GM06990 (cell line): ENCODE measurements at regions not wholly inside any gene's neighbourhood (a gene's known extent, or its start where the extent isn't known, plus 50 kb on each side); places are given as distances from the start of the nearest gene placed in this dataset.

ENCODE experiments used
- DNase-seq: peaks from one replicate; pipeline ENCODE4 v3.0.0-alpha.2; 2011; ENCODE audit not compliant: insufficient read length; ENCODE audit errors: extremely low read depth
- H3K27me3 ChIP-seq: replicated peaks from 2 replicates; pipeline ENCODE4 v1.6.0; 2011; ENCODE audit warnings: low read length; ENCODE audit not compliant: control insufficient read depth, insufficient read depth
- H3K36me3 ChIP-seq: 2 replicates; pipeline ENCODE4 v1.5.1; 2011; ENCODE audit warnings: low read length; ENCODE audit not compliant: control insufficient read depth, insufficient read depth
- H3K4me3 ChIP-seq: replicated peaks from 2 replicates; pipeline ENCODE4 v1.5.1; 2011; ENCODE audit warnings: low read depth, mild to moderate bottlenecking, control low read depth, low read length
- TF ChIP-seq, protein P1 (sequence below): IDR thresholded peaks from 2 replicates; pipeline ENCODE4 v1.5.1; 2011; ENCODE audit warnings: low read length, control low read depth, mild to moderate bottlenecking, inconsistent platforms; ENCODE audit not compliant: insufficient read depth, poor library complexity, severe bottlenecking

GRCh38 chr12:115521771-115522409, 755.6 kb downstream of the MED13L start:
- Histone ChIP-seq H3K36me3 (no peaks in the 10 kb centered on the region), H3K4me3 (no peak overlapping the region), H3K27me3 (no peaks in the 10 kb centered on the region)
- DNase-seq = no peak
- TF ChIP-seq, protein P1, sequence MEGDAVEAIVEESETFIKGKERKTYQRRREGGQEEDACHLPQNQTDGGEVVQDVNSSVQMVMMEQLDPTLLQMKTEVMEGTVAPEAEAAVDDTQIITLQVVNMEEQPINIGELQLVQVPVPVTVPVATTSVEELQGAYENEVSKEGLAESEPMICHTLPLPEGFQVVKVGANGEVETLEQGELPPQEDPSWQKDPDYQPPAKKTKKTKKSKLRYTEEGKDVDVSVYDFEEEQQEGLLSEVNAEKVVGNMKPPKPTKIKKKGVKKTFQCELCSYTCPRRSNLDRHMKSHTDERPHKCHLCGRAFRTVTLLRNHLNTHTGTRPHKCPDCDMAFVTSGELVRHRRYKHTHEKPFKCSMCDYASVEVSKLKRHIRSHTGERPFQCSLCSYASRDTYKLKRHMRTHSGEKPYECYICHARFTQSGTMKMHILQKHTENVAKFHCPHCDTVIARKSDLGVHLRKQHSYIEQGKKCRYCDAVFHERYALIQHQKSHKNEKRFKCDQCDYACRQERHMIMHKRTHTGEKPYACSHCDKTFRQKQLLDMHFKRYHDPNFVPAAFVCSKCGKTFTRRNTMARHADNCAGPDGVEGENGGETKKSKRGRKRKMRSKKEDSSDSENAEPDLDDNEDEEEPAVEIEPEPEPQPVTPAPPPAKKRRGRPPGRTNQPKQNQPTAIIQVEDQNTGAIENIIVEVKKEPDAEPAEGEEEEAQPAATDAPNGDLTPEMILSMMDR = no peak

DNA sequence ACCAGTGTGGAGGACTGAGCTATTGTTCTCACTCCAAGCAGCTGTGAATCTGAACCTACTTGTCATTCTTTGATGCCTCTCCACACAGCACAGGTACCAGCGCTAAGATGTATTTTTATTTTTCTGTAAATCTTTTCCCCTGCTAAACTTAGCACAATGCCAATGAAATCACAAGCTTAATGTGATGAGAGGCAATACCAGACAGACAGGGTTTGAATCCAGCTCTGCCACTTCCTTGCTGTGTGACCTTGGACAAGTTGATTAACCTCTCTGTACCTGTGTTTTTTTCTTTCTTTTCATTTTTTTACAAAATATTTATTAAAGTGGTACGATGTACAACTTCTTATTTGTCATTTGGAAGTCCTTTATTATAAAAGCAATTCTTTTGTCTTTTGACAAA, 757.6 kb downstream of the MED13L start:
- TF ChIP-seq, protein P1 = no peak
- H3K36me3 ChIP-seq = no peaks in the 10 kb centered on the region
- DNase-seq = no peak
- no peaks in the 10 kb centered on the region for H3K27me3 ChIP-seq
- no peak overlapping the region for H3K4me3 ChIP-seq

GRCh38 chr12:115519359-115519758, 758.1 kb downstream of the MED13L start:
- TF ChIP-seq, protein P1 = no peak
- H3K4me3 ChIP-seq = no peak overlapping the region
- DNase-seq = no peak
- no peaks in the 10 kb centered on the region for H3K36me3 ChIP-seq
- no peaks in the 10 kb centered on the region for H3K27me3 ChIP-seq

DNA sequence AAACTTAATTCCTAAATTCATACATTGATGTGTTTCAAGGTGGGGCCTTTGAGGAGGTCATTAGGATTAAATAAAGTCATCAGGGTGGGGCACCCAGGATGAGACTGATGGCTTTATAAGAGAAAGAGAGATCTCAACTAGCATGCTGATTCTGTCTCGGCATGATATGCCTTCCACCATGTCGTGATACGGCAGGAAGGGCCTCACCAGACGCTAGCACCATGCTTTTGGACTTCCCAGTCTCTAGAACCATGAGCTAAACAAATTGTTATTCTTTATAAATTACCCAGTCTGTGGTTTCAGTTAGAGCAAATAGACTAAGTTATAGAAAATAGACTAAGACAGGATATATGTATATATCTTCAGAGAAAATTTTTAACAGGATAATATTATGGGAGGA, 759.6 kb downstream of the MED13L start:
- Histone ChIP-seq H3K27me3 (no peaks in the 10 kb centered on the region), H3K36me3 (no peaks in the 10 kb centered on the region), H3K4me3 (no peak overlapping the region)
- DNase-seq = no peak
- TF ChIP-seq, protein P1 = no peak

DNA sequence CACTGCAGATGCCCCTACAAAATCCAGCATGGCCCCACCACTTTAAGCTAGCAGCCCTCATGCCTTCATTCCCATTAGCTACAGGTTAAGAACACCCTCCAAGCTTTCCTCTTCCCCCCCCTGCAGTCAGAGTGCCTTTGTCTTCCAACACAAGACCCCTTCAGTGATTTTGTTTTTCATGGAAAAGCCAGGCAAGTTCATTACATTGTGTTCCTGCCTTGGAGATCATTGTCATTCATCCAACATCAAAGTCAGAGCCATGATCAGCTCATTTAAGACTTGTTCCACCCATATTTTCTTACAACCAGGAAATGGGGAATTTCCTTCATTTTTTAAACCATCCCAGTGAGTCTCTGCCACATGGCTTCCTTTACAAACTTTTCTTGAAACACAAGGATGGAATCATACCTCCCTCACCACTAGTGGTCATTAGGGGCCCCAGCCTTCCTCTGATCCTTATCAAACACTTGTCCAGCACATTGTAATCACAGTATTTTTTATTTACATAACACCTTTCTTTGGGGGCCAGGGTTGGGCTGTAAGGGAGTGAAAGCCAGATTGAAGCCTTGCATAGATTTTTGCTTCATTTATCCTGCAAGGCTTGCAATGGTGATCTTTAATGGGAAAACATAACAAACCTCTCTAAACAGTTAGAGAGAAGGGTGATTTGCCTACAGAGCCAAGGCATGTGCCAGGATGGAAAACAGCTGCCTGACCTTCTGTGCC, 765.3 kb downstream of the MED13L start:
- DNase-seq = no peak
- Histone ChIP-seq H3K36me3 (no peaks in the 10 kb centered on the region), H3K4me3 (no peak overlapping the region), H3K27me3 (no peaks in the 10 kb centered on the region)
- TF ChIP-seq, protein P1 = no peak
